GM18909 (cell line): ENCODE measurements at regions not wholly inside any gene's neighbourhood (a gene's known extent, or its start where the extent isn't known, plus 50 kb on each side); places are given as distances from the start of the nearest gene placed in this dataset.
"Not testable (repeated sequence)": the region's sequence is repeated elsewhere in the genome, so short reads cannot be mapped to it uniquely, and the experiment has no call there.

ENCODE experiments used
- ATAC-seq: cut with Tn5 transposase; IDR thresholded peaks from one replicate; pipeline ENCODE4 v1.9.1; 2021; ENCODE audit warnings: mild to moderate bottlenecking; ENCODE audit not compliant: unreplicated experiment, poor library complexity

DNA sequence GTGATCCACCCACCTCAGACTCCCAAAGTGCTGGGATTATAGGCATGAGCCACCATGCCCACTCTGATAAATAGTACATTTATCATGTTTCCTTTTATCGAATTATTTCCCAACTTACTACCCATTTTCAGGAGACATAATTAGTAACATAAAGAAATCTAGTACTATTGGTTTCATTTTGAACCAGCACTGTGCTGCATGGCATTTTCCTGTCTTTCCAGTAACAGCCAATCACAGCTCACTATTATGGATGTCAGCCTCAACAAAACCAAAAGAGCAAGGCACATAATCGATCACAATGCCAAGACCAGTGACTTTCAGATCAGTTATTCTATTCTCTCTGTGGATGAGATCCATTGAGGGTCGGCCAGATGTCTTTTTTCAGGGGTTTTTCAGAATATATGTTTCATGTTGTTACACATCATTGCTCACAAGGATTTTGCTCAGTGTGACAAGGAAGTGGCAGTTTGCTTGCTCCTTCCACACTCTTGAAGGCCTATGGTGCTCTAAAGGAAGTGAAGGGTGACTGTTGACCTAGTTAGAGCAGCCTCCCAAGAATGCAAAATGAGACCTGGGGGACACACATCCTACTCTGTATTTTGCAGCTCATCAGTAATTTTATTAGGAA is 233.4 kb downstream of the KCNRG start:
- no peak for ATAC-seq

DNA sequence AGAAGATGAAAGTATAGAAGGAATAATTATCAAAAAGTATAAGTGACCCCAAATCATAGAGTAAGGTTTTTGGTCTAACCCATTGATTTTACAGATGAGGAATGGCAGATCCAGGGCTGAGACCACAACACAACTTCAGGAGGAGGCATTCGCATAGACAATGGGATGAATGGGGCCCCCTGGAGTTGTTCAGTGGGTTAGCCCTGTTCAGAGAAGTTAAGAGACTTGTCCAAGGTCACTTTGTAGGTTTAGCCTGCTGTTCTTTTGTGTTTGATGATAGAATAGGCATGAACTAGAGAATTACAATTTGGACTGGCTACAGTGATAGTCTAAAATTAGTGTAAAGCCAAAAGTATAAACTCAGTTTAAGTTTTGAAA is 233.9 kb downstream of the KCNRG start:
- ATAC-seq, result no peak

DNA sequence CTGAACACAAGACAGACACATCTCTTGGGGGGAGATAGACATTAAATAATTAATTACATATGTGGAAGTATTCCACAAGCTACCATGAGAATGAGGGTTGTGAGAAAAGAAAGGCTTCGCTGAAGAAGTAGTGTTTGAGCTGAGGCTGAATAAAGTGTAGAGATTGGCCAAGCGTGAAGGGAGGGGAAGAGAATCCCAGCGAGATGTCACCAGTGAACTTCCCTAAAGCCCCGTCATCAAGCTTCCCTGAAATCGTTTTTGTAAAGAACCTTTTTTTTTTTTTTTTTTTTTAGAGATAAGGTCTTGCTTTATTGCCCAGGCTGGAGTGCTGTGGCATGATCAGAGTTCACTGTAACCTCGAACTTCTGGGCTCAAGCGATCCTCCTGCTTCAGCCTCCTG is 235.2 kb downstream of the KCNRG start:
- ATAC-seq, result no peak

DNA sequence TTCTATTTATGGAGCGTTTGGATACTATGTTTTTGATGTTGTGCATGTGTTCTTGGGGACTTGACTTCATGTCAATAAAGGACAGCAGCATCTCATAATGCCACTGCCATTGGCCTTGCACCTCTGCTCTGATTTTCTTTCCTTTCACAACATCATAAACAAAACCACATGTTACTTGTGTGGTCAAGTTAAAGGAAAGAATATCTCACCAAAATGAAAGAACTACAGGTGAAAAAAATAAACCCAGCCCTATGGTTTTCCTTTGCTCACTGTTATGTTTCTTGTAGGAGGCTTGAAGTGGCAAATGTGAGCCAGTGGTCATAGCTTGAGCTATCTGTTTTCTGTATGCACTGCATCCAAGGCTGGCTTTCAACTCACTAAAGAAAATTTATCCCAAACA is 240.4 kb downstream of the KCNRG start:
- no peak for ATAC-seq

DNA sequence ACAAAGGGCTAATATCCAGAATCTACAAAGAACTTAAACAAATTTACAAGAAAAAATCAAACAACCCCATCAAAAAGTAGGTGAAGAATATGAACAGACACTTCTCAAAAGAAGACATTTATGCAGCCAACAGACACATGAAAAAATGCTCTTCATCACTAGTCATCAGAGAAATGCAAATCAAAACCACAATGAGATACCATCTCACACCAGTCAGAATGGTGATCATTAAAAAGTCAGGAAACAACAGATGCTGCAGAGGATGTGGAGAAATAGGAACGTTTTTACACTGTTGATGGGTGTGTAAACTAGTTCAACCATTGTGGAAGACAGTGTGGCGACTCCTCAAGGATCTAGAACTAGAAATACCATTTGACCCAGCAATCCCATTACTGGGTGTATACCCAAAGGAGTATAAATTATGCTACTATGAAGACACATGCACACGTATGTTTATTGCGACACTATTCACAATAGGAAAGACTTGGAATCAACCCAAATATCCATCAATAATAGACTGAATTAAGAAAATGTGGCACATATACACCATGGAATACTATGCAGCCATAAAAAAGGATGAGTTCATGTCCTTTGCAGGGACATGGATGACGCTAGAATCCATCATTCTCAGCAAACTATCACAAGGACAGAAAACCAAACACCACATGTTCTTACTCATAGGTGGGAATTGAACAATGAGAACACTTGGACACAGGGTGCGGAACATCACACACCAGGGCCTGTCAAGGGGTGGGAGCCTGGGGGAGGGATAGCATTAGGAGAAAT is 241.5 kb downstream of the KCNRG start:
- not testable (repeated sequence) for ATAC-seq

DNA sequence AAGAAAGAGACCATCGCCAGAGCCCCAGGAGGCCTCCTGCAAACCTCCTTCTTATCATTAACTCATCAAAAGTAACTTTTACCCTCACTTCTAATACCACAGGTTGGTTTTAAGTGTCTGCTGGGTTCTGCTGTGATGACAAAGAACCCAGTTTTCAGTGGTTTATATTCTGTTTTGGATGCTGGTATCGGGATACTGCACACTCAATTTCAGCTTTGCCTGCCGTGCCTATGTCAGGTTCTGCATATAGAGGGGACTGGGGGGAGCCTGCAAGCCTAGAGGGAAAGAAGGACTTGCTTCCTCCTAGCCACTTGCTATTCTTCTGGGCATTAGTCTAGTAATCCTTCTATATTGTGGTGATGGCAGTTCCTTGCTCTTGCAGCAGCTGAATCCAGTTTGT is 242.4 kb downstream of the KCNRG start:
- ATAC-seq, result no peak

DNA sequence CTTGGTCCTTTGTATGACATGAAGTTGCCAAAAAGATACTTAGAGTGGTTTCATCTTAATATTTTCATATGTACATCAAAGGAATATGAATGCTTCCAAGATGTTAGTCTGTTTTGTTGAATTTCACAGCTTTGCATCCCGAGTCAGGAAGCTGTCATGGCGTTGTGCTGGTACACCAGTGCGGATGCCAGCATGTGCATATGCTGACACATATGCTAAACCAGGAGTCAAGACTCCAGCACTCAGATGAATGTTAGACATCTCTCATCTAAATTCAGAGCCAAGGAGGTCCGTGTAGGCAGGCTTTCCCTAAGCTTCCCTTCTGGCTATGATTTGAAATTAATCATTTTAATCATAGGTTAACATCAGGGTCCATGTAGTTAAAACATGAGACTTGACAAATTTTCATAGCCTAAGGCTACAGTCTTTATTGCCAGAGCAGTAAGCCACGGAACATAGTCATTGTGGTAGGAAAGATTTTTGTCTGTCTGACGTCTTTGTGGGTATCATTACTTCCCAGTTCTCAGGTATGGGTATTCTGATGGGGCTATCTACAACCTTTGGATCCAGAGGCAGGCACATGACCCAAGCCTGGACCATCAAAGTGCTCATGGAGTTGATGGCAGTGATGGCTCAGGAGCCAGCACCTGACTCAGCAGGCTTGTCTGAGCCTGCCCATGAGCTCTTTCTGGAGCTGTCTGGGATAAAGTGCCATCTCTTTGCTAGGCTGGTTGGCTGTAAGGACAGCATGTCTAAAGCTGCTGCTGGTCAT is 246.1 kb downstream of the KCNRG start:
- ATAC-seq, result no peak

DNA sequence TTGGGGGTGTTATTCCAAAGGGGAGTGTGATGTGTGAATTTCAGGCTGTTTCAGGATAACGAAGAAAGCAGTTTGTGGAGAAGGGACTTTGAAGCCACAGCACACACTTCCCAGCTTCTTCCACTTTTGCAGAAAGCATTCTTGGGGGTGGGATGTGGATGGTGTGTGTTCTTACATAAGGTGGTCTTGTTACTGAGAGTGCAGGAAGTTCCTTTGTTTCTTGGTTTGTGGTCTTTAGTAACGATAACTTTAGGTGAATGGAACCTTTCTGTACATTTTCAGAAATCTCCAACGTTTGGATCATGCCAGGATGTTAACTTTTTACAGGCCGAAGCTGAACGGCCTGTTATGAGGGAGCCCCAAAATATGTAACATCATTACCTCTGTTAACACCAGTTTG is 251.8 kb downstream of the KCNRG start:
- no peak for ATAC-seq

DNA sequence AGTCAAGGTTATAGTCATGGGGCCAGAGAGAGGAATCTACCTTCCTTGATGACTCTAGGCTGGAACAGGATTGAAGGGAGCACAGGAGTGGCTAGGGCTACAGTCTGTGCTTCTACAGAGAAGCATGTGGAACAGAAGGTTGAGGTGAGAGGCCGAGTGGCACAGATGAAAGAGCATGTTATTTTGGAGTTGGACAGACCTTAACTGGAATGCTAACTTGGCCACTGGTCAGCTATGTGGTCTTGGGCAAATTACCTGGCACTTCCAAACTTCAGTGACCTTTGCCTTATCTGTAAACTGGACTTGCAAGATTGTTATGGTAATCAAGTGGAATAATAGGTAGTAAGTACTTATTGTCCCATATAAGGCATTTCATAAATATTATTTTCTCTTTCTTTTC is 252.7 kb downstream of the KCNRG start:
- ATAC-seq, result no peak

DNA sequence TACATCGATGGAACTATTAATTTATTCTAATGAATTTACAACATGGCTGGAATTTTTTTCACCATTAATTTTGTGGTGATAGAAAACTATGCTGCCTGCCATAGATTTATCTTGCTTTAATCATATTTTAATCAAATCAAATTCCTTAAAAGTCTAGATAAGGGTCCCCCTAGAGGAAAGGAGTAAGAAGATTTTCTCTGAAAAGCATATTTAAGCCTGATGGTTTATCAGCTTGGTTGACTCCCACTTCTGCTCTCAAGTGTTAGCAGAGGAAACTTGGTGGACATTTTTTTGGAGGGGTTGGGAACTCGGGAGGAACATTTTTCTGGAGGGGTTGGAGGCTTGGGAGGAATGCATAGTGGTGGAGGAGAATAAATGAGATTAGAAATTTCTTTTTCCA is 253.3 kb downstream of the KCNRG start:
- no peak for ATAC-seq

DNA sequence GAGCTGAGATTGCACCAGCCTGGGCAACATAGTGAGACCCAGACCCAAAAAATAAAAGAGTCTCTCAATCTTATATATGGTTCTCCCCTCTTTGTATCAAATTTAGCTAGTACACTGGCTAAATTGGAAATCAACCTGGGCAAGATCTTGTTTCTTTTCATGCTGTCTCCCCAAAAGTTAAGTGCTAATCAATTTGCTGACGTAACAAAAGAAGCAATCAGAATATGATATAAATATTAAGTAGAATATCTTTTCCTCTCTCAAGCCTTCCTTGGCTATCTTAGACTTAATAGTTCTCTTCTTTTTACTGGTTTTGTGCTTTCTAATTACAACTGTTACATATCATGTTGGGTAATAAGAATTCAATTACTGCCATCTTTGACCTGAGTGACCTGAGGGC is 258.9 kb downstream of the KCNRG start:
- no peak for ATAC-seq

DNA sequence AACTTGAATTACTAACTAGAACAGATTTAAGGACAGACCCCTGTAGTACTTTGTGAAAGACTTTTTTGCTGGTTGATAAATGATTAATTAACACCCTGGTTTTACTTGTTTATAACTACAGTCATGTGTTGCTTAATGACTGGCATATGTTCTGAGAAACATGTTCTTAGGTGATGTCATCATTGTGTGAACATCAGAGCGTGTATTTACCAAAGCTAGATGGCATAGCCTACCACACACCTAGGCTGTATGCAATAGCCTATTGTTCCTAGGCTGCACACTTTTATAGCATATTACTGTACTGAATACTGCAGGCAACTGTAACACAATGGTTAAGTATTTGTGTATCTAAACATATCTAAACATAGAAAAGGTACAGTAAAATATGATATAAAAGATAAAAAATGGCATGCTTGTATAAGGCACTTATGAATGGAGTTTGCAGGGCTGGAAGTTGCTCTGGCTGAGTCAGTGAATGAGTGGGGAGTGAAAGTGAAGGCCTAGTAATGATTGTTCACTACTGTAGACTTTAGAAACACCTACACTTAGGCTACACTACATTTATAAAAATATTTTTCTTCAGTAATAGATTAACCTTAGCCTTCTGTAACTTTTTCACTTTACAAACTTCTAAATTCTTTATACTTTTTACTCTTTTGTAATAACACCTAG is 260.3 kb downstream of the KCNRG start:
- no peak for ATAC-seq

DNA sequence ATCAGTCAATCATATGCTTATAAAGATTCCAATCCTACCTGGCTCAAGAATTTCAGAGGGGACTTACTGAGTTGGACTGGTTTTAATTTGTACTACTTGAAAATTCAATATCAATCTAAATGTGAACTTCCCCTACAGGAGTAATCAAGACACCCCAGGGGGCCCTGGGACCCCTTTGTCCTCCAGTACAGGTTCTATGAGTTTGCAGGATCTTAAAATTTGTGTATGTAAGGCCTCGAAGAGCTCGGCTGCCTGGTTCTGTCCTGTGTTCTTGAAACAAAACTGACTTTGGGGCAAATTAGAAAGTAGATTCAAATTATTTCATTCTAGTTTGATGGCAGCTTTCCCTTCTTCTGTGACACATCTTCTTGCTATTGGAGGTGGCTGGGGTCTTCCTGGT is 261.3 kb downstream of the KCNRG start:
- no peak for ATAC-seq

DNA sequence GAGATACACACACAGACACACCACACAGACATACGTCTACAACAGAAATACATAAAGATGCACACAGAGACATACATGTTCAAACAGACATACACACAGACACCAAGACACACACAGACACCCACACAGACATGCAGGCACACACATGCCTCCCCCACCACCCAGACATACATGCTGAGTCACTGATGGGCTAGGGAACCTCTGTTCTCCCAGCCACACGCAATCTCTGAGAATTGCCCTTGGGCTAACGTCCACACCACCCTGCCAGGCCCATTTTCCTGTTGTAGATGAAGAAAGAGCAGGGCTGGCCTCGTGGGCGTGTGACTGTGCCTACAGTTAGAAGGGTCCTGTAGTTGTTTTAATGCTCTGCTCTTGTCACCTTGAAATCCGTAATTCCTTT is 261.9 kb downstream of the KCNRG start:
- ATAC-seq, result no peak

DNA sequence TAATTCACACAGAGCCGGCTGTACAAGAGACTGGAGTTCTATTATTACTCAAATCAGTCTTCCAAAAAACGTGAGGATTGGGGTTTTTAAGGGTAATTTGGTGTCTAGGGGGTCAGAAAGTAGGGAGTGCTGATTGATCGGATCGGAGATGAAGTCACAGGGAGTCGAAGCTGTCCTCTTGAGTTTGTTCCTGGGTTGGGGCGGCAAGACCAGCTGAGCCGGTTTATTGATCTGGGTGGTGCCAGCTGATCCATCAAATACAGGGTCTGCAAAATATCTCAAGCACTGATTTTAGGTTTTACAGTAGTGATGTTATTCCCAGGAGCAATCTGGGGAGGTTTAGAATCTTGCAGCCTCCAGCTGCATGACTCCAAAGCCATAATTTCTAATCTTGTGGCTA is 262.7 kb downstream of the KCNRG start:
- no peak for ATAC-seq

DNA sequence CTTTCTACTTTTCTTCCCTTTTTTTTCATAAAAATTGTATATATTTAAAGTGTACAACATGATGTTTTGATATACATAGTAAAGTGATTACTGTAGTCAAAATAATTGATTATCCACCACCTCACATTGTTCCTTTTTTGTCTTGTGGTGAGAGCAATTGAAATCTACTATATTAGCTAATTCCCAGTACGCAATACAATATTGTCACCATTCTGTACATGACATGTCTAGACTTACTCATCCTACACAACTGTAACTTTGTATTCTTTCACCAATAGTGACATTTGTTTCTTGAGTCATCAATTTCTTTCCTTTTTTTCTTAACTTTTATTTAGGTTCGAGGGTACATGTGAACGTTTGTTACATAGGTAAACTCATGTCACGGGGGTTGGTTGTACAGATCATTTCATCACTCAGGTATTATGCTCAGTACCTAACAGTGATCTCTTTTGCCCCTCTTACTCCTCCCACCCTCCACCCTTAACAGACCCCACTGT is 265.2 kb downstream of the KCNRG start:
- ATAC-seq, result no peak

DNA sequence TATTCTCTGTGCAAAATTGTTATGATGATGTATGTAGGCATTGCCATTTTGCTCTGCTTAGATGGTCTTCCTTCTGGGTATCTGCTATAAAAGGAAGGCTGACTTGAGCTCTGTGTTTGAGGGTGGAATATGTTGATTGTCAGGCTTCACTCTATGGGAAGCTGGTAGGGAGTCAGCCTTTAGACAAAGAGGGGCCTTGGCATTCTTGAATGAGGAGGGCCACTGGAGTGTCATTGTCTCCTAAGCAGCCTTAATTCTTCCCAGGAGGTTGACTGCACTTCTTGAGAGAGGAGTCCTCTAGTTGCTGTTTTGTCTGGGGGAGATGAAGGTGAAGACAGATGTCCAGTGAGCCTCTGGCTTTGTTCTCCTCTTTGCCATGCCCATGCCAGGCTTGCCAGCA is 266.8 kb downstream of the KCNRG start:
- no peak for ATAC-seq

DNA sequence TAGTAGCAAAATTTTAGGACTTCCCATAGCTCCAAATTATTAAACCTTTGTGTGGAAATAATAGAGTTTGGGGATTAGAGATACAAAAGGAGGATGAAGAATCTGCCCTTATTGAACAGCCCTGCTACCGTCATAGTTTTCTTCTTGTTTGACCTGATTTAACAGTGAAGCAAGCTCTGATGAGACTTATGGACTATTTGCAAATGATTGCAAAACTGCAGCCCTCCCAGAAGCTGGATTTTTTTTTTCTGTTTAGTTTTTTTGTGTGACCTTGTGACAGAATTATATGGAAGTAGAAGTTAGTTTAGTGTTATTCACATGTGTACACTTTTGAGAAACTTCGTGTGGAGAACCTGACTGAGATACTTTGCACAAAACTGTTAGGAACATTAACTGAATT is 267.8 kb downstream of the KCNRG start:
- ATAC-seq, result no peak

DNA sequence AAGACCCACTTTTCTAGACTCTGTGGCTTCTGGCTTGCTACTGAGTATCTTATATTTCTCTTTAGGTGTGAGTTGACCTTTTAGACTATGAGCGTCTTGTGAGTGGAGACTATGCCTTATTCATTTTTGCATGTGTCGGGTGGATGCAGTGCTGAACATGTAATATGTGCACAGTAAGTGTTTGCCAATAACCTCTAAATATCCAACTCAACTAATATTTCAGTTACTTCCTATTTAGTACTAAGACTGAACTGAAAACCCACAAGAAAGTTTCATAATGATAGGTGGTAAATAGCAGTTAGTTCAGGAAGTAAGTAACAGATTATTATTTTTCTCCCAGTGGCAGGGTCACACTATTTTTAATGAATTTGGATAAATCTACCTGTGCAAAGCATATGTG is 269.3 kb downstream of the KCNRG start:
- ATAC-seq, result peak; percentile 84

DNA sequence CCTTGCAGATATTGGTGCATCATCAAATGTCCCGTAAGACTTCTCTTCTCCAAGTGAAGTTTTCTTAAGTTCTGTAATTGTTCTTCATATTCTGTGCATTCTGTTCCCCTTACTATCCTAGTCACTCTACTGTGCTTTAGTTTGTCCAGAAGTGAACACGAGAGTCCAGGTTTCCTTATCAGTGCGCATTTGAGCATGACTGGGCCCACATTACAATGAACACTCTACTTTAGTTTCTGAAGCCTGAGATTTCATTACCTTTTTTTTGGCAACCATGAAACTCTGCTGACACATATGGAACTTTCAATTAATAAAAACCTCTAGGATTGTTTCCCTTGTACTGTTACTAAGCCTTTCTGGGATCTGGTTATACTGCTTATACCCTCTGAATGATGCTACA is 270.0 kb downstream of the KCNRG start:
- ATAC-seq, result no peak

DNA sequence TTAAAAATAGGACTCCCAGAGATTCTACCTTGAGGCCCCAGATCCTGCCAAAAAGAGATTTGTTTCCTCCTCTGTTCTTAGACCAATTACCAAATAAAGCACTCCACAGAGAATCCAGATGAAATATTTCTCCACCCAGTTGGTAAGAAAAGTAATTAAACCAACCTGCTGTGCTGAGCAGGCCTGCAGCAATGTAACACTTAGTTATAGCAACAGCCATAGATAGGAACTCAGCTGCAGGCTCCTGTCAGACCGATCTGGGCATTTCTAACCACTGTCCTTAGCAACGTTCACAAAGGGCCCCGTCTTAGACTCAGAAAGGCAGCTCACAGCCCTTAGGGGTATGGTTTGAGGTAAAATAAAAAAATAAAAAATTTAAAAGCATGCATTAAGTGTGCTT is 271.1 kb downstream of the KCNRG start:
- ATAC-seq, result no peak
